H1 (cell line): ENCODE measurements at regions not wholly inside any gene's neighbourhood (a gene's known extent, or its start where the extent isn't known, plus 50 kb on each side); places are given as distances from the start of the nearest gene placed in this dataset.

Experiments used
- RNF2 ChIP-seq: fragments of 200-900, 300-1000 bp; sonication (generic); IDR thresholded peaks from 2 replicates; pipeline ENCODE4 v1.7.1; 2016; ENCODE audit warnings: borderline replicate concordance, low read depth, mild to moderate bottlenecking, antibody characterized with exemption, low read length; ENCODE audit not compliant: poor library complexity, severe bottlenecking; ENCODE audit errors: missing control alignments

DNA sequence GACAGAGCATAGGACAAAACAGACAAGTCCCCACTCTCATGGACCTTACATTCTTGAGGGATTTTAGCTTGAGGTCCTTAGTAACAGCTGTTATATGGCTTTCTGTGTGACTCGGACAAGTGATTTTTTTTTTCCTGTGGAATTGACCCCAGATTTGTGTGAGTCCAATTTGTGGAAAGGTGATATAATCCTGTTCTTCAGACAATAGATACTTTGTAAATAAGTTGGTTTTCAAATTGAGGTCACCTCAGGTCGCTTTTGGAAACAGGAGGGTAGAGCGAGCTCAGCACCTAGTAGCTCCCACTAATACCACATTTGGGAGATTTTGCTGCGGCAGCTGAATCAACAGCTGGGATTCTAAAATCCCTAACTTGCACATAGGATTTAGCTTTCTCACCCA is 1008.8 kb downstream of the ADGRL3 start (continued):
- TF ChIP-seq RNF2, result no peak
- TF ChIP-seq, all 59 proteins: peak for 0
